CD4-positive, alpha-beta T cell (primary cell): ENCODE measurements at regions not wholly inside any gene's neighbourhood (a gene's known extent, or its start where the extent isn't known, plus 50 kb on each side); places are given as distances from the start of the nearest gene placed in this dataset.

Experiments used
- ATAC-seq: fragments of 200-7000 bp; cut with Tn5 transposase; one replicate; pipeline ENCODE4 v1.10.0; 2022; ENCODE audit warnings: mild to moderate bottlenecking; ENCODE audit not compliant: poor library complexity
- CTCF ChIA-PET: fragments of 350-600 bp; sonication (Branson Sonifier 250); formaldehyde crosslinking; loops from one replicate; lab custom pipeline; 2021; ENCODE audit warnings: antibody characterized with exemption, inconsistent platforms; lab: Charles Lee
- POLR2A ChIA-PET: fragments of 350-600 bp; sonication (Branson Sonifier 250); formaldehyde crosslinking; loops from one replicate; lab custom pipeline; 2021; ENCODE audit warnings: antibody characterized with exemption, inconsistent platforms; lab: Charles Lee
- DNase-seq, 14 experiments: peaks; one replicate each; pipeline ENCODE4 v3.0.0-alpha.2; 2013 to 2020; ENCODE audit warnings: mixed read lengths in 2 of 14
- H3K27ac ChIP-seq, 2 donors: one replicate each; pipeline versions ENCODE4 v1.5.1 to v1.7.0; 2013; ENCODE audit warnings: low read length in 2 of 2, low read depth in 1 of 2, mild to moderate bottlenecking in 1 of 2
- H3K27me3 ChIP-seq, 2 experiments: 1 replicate in 1 of 2; 2 replicates in 1 of 2; pipeline versions ENCODE4 v1.6.1 to v1.7.0; 2013; ENCODE audit warnings: low read length in 2 of 2, control low read depth in 1 of 2, mild to moderate bottlenecking in 1 of 2, moderate library complexity in 1 of 2; ENCODE audit not compliant: insufficient read depth in 2 of 2, control insufficient read depth in 1 of 2
- H3K36me3 ChIP-seq: one replicate; pipeline ENCODE4 v1.6.1; 2013; ENCODE audit warnings: low read length, control low read depth; ENCODE audit not compliant: insufficient read depth
- H3K4me1 ChIP-seq: one replicate; pipeline ENCODE4 v1.6.1; 2013; ENCODE audit warnings: low read length, control low read depth; ENCODE audit not compliant: insufficient read depth
- H3K4me3 ChIP-seq: one replicate; pipeline ENCODE4 v1.5.1; 2013; ENCODE audit warnings: mild to moderate bottlenecking, low read length, moderate library complexity
- H3K9me3 ChIP-seq, 2 experiments: 1 replicate in 1 of 2; 2 replicates in 1 of 2; pipeline versions ENCODE4 v1.6.1 to v1.7.0; 2013; ENCODE audit warnings: low read length in 2 of 2, mild to moderate bottlenecking in 2 of 2, control low read depth in 1 of 2, moderate library complexity in 1 of 2; ENCODE audit not compliant: control insufficient read depth in 1 of 2, insufficient read depth in 1 of 2
- H3K27ac Mint-ChIP-seq: one replicate; pipeline ENCODE4 v1.8.0; 2020; ENCODE audit warnings: mixed read lengths
- H3K27me3 Mint-ChIP-seq: one replicate; pipeline ENCODE4 v1.8.0; 2021; ENCODE audit warnings: mixed read lengths
- H3K36me3 Mint-ChIP-seq: one replicate; pipeline ENCODE4 v1.8.0; 2021; ENCODE audit warnings: low read depth, mixed read lengths
- H3K4me1 Mint-ChIP-seq: one replicate; pipeline ENCODE4 v1.8.0; 2021; ENCODE audit warnings: low read depth, mixed read lengths
- H3K4me3 Mint-ChIP-seq: one replicate; pipeline ENCODE4 v1.8.0; 2020; ENCODE audit warnings: mild to moderate bottlenecking, mixed read lengths
- H3K9me3 Mint-ChIP-seq: one replicate; pipeline ENCODE4 v1.8.0; 2020; ENCODE audit warnings: mixed read lengths
- CTCF ChIP-seq: fragments of 200-600 bp; IDR thresholded peaks from one replicate; pipeline ENCODE4 v1.8.0; 2022; ENCODE audit warnings: antibody characterized with exemption, mild to moderate bottlenecking
- intact Hi-C, 2 experiments: fragments of 100-400 bp; cut with DNase I in 1 of 2; cut with micrococcal nuclease in 1 of 2; formaldehyde crosslinking; loops; one replicate each; pipeline versions ENCODE4 v1.15.1 to v1.9.0; 2023 to 2025; cut with DNase I, micrococcal nuclease

- Histone ChIP-seq H3K36me3 (no peaks in the 10 kb centered on the region), H3K9me3 (no peaks in the 10 kb centered on the region), H3K4me3 (no peak overlapping the region), H3K4me1 (no peaks in the 10 kb centered on the region), H3K27ac (no peak overlapping the region), H3K27me3 (no peaks in the 10 kb centered on the region)
- no peaks in the 10 kb centered on the region for H3K36me3 Mint-ChIP-seq
- intact Hi-C loops = no loop called here
- H3K4me3 Mint-ChIP-seq = no peak overlapping the region
- POLR2A ChIA-PET = no interaction called here
- no peaks in the 10 kb centered on the region for H3K4me1 Mint-ChIP-seq
- no peaks in the 10 kb centered on the region for H3K9me3 Mint-ChIP-seq
- no peaks in the 10 kb centered on the region for H3K27me3 Mint-ChIP-seq
- CTCF ChIA-PET = no interaction called here
- no peak for DNase-seq
- no peak overlapping the region for H3K27ac Mint-ChIP-seq
- no peak for ATAC-seq
- TF ChIP-seq CTCF = no peak
Measured at GRCh38 chrX:9260603-9261002, 204.3 kb upstream of the TBL1X start.

GRCh38 chrX:9267415-9267814 lies 197.4 kb upstream of the TBL1X start:
- no peaks in the 10 kb centered on the region for H3K9me3 ChIP-seq
- H3K4me3 ChIP-seq = no peak overlapping the region
- Mint-ChIP-seq H3K4me3 (no peak overlapping the region), H3K27me3 (no peaks in the 10 kb centered on the region), H3K27ac (no peak overlapping the region), H3K36me3 (no peaks in the 10 kb centered on the region), H3K4me1 (no peaks in the 10 kb centered on the region), H3K9me3 (no peaks in the 10 kb centered on the region)
- no peaks in the 10 kb centered on the region for H3K27me3 ChIP-seq
- no peak overlapping the region for H3K27ac ChIP-seq
- H3K4me1 ChIP-seq = no peaks in the 10 kb centered on the region
- intact Hi-C loops = no loop called here
- no peak for TF ChIP-seq CTCF
- ATAC-seq = no peak
- CTCF ChIA-PET = no interaction called here
- DNase-seq = no peak
- POLR2A ChIA-PET = no interaction called here
- H3K36me3 ChIP-seq = no peaks in the 10 kb centered on the region

GRCh38 chrX:9269134-9269533 lies 195.7 kb upstream of the TBL1X start:
- no peak overlapping the region for H3K4me3 ChIP-seq
- DNase-seq (no peak), ATAC-seq (no peak)
- no peak overlapping the region for H3K27ac Mint-ChIP-seq
- no peak overlapping the region for H3K27ac ChIP-seq
- no peak overlapping the region for H3K4me3 Mint-ChIP-seq
- H3K9me3 ChIP-seq = no peaks in the 10 kb centered on the region
- ChIA-PET POLR2A (no interaction called here), CTCF (no interaction called here)
- H3K27me3 ChIP-seq = no peaks in the 10 kb centered on the region
- no peaks in the 10 kb centered on the region for H3K36me3 Mint-ChIP-seq
- H3K9me3 Mint-ChIP-seq = peaks cover 3% of the 10 kb centered on the region
- H3K36me3 ChIP-seq = no peaks in the 10 kb centered on the region
- H3K4me1 Mint-ChIP-seq = no peaks in the 10 kb centered on the region
- intact Hi-C loops = no loop called here
- TF ChIP-seq CTCF = no peak
- H3K27me3 Mint-ChIP-seq = no peaks in the 10 kb centered on the region
- H3K4me1 ChIP-seq = no peaks in the 10 kb centered on the region
